ENCODE measurements at regions not wholly inside any gene's neighbourhood (a gene's known extent, or its start where the extent isn't known, plus 50 kb on each side); places are given as distances from the start of the nearest gene placed in this dataset.

GRCh38 chr6:23591761-23592160 is 534.3 kb upstream of the NRSN1 start:
- Histone ChIP-seq H3K9me3 (ENCODE audit: low read length) (no peaks in the 10 kb centered on the region), H3K9me2 (ENCODE audit: insufficient read depth, low read length) (no peaks in the 10 kb centered on the region), H3K27ac (ENCODE audit: low read length) (no peak overlapping the region), H3K4me2 (ENCODE audit: low read length) (no peak overlapping the region), H3K27me3 (ENCODE audit: insufficient read depth, low read depth, low read length) (no peaks in the 10 kb centered on the region), H3K36me3 (ENCODE audit: insufficient read depth, low read length) (no peaks in the 10 kb centered on the region), H3K4me3 (ENCODE audit: low read length) (no peak overlapping the region), H3K9ac (ENCODE audit: low read length) (no peak overlapping the region), H3F3A (ENCODE audit: insufficient read depth, low read length, poor library complexity, severe bottlenecking) (no peaks in the 10 kb centered on the region), H2AFZ (ENCODE audit: low read depth, low read length) (no peak overlapping the region), H4K20me1 (ENCODE audit: insufficient read depth) (no peaks in the 10 kb centered on the region), H3K79me2 (replicated peaks; ENCODE audit: insufficient read depth, low read length) (no peaks in the 10 kb centered on the region)
- TF ChIP-seq CTCF (IDR thresholded peaks at IDR 0.05; ENCODE audit: poor library complexity, severe bottlenecking) (no peak), POLR2AphosphoS5 (IDR thresholded peaks at IDR 0.05) (no peak), SMC3 (conservative IDR thresholded peaks at IDR 0.05; ENCODE audit: poor library complexity) (no peak), RAD21 (conservative IDR thresholded peaks at IDR 0.05) (no peak), MXI1 (conservative IDR thresholded peaks at IDR 0.05; ENCODE audit: poor library complexity, severe bottlenecking) (no peak), TAF1 (IDR thresholded peaks at IDR 0.05; ENCODE audit: low read depth) (no peak), EP300 (conservative IDR thresholded peaks at IDR 0.05; ENCODE audit: poor library complexity, severe bottlenecking) (no peak), REST (IDR thresholded peaks at IDR 0.05; ENCODE audit: borderline replicate concordance) (no peak), EZH2 (IDR thresholded peaks at IDR 0.05; ENCODE audit: borderline replicate concordance, insufficient read depth, low read length, poor library complexity, severe bottlenecking) (no peak)

GRCh38 chr6:23600118-23600517 is 525.9 kb upstream of the NRSN1 start:
- TF ChIP-seq EP300 (conservative IDR thresholded peaks at IDR 0.05; ENCODE audit: poor library complexity, severe bottlenecking) (no peak), SMC3 (conservative IDR thresholded peaks at IDR 0.05; ENCODE audit: poor library complexity) (no peak), CTCF (IDR thresholded peaks at IDR 0.05; ENCODE audit: poor library complexity, severe bottlenecking) (no peak), MXI1 (conservative IDR thresholded peaks at IDR 0.05; ENCODE audit: poor library complexity, severe bottlenecking) (no peak), RAD21 (conservative IDR thresholded peaks at IDR 0.05) (no peak), EZH2 (IDR thresholded peaks at IDR 0.05; ENCODE audit: borderline replicate concordance, insufficient read depth, low read length, poor library complexity, severe bottlenecking) (no peak), REST (IDR thresholded peaks at IDR 0.05; ENCODE audit: borderline replicate concordance) (no peak), POLR2AphosphoS5 (IDR thresholded peaks at IDR 0.05) (no peak), TAF1 (IDR thresholded peaks at IDR 0.05; ENCODE audit: low read depth) (no peak)

More at GRCh38 chr6:23600118-23600517, 525.9 kb upstream of the NRSN1 start:
- H3K9ac ChIP-seq (ENCODE audit: low read length): no peak overlapping the region
- no peaks in the 10 kb centered on the region for H3K9me3 ChIP-seq (ENCODE audit: low read length)
- no peaks in the 10 kb centered on the region for H3K36me3 ChIP-seq (ENCODE audit: insufficient read depth, low read length)
- H3F3A ChIP-seq (ENCODE audit: insufficient read depth, low read length, poor library complexity, severe bottlenecking): no peaks in the 10 kb centered on the region
- no peak overlapping the region for H3K4me2 ChIP-seq (ENCODE audit: low read length)
- no peaks in the 10 kb centered on the region for H3K27me3 ChIP-seq (ENCODE audit: insufficient read depth, low read depth, low read length)
- no peak overlapping the region for H3K27ac ChIP-seq (ENCODE audit: low read length)
- no peaks in the 10 kb centered on the region for H3K79me2 ChIP-seq (replicated peaks; ENCODE audit: insufficient read depth, low read length)
- no peak overlapping the region for H3K4me3 ChIP-seq (ENCODE audit: low read length)
- H2AFZ ChIP-seq (ENCODE audit: low read depth, low read length): no peak overlapping the region
- no peaks in the 10 kb centered on the region for H3K9me2 ChIP-seq (ENCODE audit: insufficient read depth, low read length)
- H4K20me1 ChIP-seq (ENCODE audit: insufficient read depth): no peaks in the 10 kb centered on the region

Measured in neural cell (in vitro differentiated cells).